GM18520 (cell line): ENCODE measurements at regions not wholly inside any gene's neighbourhood (a gene's known extent, or its start where the extent isn't known, plus 50 kb on each side); places are given as distances from the start of the nearest gene placed in this dataset.

Experiments
- ATAC-seq: cut with Tn5 transposase; IDR thresholded peaks from one replicate; pipeline ENCODE4 v1.9.1; 2021; ENCODE audit not compliant: unreplicated experiment

DNA sequence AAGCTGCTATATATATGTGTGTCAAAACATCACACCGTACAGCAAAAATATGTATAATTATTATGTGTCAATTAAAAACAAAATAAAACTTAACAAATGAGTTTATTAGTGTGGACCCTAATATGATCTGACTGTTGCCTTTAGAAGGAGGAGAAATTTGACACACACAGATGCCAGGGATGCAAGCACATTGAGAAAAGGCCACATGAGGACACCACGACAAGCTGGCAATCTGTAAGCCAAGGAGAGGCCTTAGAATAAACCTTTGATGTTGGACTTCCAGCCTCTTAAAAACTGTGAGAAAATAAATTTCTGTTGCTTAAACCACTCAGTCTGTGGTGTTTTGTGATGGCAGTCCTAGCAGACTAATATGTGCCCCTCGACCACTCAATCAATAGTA, 214.7 kb downstream of the KCNS3 start:
- no peak for ATAC-seq

DNA sequence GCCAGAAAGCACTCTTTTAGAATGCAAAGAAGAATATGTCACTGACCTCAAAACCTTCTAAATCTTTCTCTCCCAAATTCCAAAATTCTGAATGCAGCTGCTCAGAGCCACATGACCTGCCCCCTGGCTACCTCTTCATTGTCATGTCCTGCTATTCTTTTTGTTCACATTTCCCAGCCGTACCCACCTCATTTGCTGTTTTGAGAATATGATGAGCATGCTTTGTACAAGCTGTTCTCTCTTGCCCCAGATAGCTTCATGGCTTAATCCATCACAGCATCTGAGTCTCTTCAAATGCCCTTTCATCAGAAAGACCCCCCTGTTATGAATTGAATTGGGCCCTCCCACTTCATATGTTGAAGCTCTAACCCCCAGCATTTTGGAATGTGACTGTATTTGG, 214.3 kb downstream of the KCNS3 start:
- no peak for ATAC-seq

GRCh38 chr2:18085593-18085992, 207.1 kb downstream of the KCNS3 start:
- ATAC-seq, result no peak

GRCh38 chr2:18084376-18084775, 205.9 kb downstream of the KCNS3 start:
- no peak for ATAC-seq

DNA sequence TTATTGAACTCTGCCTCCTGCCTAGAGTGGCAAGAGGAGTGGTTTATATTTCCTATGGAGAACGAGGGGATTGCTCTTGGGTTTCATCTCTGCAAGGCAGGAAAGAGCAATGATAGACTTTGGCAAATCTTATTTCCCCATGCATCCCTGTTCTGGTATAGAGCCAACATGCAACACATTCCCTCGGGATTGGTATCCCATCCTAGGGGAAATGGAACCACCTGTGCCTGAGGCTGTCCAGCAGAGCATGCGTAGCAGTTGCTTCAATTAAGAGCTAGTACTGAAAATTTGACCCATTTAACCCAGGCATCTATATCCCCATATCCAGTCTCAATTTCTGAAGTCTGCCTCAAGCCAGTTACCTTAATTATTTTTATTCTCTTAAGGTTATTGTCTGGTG, 205.3 kb downstream of the KCNS3 start:
- no peak for ATAC-seq

DNA sequence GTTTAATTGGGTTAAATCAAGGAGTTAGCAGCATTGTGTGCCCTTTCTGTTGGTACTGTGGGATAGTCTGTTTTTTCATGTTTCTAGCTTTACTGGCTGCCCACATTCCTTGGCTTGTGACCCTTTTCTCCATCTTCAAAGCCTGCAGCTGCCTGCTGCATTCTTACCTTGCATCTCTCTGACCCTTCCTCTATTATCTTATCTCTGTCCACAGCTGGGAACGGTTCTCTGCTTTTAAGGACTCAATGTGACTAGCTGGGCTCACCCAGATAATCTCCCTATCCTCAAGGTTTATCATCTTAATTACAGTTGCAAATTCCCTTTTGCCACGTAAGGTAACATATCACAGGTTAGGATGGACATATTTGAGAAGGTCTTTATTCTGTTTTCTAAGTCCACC, 199.7 kb downstream of the KCNS3 start:
- no peak for ATAC-seq

GRCh38 chr2:18077704-18078103, 199.2 kb downstream of the KCNS3 start:
- ATAC-seq, result no peak

GRCh38 chr2:18077231-18077630, 198.8 kb downstream of the KCNS3 start:
- ATAC-seq, result no peak

- no peak for ATAC-seq
Measured at GRCh38 chr2:18074476-18074875, 196.0 kb downstream of the KCNS3 start.

DNA sequence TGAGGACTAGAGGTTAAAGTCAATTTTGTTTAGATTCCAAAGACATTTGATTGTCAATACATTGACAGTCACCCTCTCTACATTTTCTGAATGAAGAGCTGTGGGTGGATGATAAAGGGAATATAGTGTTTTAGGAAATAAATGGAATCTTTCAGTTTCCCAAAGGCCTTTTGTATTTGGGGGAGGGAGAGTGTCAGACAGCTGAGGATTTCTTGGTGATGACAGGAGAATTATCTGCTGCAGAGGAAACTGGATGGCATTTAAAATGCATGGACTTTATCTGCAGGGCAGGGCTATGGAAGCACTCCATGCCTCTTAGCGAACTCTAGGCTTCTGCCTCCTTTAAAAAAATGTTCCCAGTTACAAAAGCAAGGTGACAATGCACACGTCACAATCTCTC, 195.1 kb downstream of the KCNS3 start:
- ATAC-seq, result no peak

DNA sequence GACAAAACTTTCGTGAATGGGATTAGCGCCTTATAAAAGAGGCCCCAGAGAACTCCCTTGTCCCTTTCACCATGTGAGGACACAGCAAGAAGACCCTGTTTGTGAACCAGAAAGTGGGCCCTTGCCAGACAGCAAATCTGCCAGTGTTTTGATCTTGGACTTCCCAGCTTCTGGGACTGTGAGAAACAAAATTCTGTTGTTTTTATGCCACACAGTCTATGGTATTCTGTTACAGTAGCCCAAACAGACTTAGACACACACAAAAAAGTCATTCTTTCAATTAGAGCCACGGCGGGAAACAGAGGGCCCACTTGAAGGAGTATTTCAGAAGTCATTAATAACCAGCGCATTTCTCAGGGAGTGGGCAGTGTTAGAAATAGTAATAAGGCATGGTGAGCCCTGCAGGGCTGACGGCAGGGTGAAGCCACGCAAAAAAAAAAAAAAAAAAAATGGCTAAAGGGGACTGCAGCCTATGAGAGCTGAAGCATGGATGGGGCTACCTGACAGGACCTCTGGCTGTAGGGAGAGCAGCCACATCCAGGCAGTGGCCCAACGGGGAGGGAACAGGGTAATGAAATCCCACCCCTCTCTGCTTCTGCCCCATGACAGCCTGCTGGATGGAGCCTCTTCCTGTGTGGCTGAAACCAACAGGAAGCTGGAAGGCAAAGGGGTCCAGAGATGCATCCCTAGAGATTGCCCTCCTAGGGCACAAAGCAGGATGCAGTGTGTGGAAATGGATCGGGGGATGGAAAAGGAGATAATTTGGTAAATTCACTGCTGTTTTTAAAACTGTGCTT, 189.3 kb downstream of the KCNS3 start:
- no peak for ATAC-seq

DNA sequence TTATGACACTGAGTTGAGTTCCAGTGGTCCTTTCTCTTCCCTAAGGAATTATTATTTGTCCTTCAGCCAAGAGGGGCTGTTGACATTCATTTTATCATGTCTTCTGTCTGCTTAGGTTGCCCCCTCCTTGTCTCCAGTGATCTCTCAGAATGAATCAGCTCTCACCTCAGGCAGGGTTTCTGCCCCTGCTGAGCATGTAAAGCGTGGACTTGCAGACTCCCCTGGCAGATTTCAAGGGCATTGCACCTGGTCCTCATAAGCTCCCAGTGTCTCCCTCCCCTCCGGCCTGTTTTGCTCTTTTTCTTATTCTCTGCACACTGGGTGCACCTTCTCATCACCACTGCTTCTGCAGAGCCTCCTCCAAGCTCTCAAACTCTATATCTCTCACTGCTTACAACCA, 188.4 kb downstream of the KCNS3 start:
- ATAC-seq, result no peak

DNA sequence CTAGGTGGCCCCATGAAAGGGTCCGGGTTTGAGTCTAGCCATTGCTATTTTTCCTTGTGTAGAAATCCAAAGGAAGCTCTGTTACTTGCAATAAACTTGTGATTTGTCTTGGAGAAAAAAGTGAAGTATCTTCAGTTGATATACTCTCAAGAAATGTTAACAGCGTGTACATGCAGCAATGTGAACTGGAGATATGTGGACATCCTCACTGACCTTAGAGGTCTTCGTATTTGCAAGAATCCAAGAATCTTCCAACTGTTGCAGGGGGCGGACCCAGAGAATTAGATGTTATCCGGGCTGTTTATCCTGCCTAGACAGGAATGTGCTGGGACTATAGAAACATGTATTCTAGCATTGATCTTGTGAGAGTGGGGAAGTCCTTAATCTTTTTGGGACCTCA, 187.6 kb downstream of the KCNS3 start:
- no peak for ATAC-seq

DNA sequence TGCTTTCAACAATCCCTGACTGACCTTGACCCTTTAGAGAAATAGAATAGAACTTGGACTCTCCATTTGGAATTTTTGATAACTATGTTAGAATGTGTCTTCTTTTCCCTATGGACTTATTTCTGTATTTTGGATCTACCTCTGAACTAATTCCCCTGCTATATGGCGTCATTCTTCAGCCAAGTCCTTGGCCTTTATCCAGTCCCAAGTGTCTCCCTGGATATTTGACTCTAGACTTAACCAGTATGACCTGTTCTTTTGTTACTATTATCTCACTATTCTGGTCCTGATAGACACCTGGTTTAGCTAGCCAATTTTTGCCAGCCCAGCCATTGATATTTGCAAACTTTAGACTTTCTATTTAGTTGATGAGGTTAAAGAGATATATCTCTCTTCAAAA, 186.8 kb downstream of the KCNS3 start:
- no peak for ATAC-seq

DNA sequence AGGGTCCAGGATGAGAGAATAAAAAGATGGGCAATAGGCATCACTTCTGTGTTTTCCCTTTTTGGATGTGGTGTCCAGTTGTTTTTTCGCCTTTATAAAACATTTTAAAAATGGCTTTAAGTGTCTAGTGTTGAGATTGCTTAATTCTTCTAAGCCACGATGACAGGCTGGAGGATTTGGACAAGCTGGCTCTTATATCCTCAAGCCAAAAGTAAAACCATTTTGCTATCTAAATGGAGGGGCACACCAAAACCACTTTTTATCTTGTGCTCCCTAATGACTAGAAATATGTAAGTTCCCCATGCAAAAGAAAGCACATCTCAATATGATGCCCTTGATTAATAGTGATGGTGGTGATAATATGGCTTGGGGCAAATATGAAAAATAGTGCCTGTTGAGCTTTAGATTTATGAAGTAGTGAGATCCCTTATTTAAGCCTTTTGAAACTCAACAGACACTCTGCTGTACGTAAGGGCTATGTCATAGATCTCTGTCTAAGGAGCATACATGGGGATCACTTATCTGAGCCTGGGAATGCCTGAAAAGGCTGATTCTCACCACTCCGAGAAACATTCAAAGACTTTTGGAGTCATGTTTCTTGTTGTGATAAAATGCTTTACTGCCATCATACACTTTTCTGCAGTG, 185.5 kb downstream of the KCNS3 start:
- no peak for ATAC-seq

- ATAC-seq, result no peak
Measured at GRCh38 chr2:18062892-18063291, 184.4 kb downstream of the KCNS3 start.

GRCh38 chr2:18061717-18062116, 183.2 kb downstream of the KCNS3 start:
- ATAC-seq, result no peak

- no peak for ATAC-seq
Measured at GRCh38 chr2:18057657-18058056, 179.2 kb downstream of the KCNS3 start.

DNA sequence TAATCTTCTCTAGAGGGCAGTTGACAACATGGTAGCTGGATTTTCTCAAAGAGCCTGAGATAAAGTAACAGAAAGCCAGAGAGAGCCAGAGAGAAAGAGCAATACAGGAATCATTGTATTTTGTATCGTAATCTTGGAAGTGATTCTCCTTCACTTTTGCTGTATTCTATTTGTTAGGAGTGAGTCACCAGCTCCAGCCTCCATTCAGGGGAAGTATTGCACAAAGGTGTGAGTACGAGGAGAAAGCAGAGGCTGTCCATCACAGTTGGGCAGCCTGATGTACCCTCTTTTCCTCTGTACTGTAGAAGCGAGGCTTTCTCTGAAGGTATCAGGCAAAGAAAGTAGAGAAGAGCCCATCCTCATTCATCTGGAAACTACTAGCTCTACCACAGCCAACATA, 176.8 kb downstream of the KCNS3 start:
- ATAC-seq, result no peak

DNA sequence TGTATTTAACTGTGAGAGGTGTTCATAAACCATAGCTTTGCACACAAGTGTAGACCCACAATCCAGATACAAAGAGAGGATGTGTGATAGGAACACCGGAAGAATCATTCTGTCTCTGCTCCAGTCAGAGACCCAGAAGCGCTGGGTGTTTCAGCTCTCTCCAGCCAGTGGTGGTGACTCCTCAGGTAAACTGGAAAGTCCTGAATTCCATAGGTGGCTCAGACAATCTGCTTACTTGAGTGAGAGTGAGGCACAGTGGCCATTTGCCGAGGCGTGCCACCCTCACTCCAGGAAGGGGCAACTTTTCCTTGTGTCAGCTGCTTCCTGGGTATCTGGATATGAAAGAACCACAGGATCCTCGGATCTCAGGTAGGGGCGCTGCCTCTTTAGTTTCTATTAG, 171.5 kb downstream of the KCNS3 start:
- no peak for ATAC-seq

- no peak for ATAC-seq
Measured at GRCh38 chr2:18049325-18049724, 170.9 kb downstream of the KCNS3 start.

GRCh38 chr2:18047896-18048657, 169.6 kb downstream of the KCNS3 start:
- no peak for ATAC-seq
